Stomach (tissue), 8 donors: ENCODE measurements at regions not wholly inside any gene's neighbourhood (a gene's known extent, or its start where the extent isn't known, plus 50 kb on each side); places are given as distances from the start of the nearest gene placed in this dataset.

Source experiments
- DNase-seq, 2 donors: peaks; one replicate each; pipeline versions ENCODE4 v3.0.0 to v3.0.0-alpha.2; 2013 to 2019
- H3K27ac ChIP-seq, 5 donors: fragments of 200-600 bp in 4 of 5; sonication (generic) in 4 of 5; one replicate each; pipeline ENCODE4 v1.5.1; 2013 to 2019; ENCODE audit warnings: mild to moderate bottlenecking in 1 of 5, moderate library complexity in 1 of 5
- H3K27me3 ChIP-seq, 3 donors: fragments of 200-600 bp; sonication (generic); one replicate each; pipeline ENCODE4 v1.5.1; 2017 to 2019; ENCODE audit warnings: mixed run types in 1 of 3
- H3K36me3 ChIP-seq, 4 donors: fragments of 200-600 bp; sonication (generic); 1 replicate in 3 of 4; 2 replicates in 1 of 4; pipeline ENCODE4 v1.5.1; 2016 to 2019
- H3K4me1 ChIP-seq, 4 donors: fragments of 200-600 bp; sonication (generic); one replicate each; pipeline ENCODE4 v1.5.1; 2016 to 2019
- H3K4me3 ChIP-seq, 4 donors: fragments of 200-600 bp; sonication (generic) in 3 of 4; one replicate each; pipeline ENCODE4 v1.5.1; 2016 to 2019; ENCODE audit warnings: mild to moderate bottlenecking in 1 of 4
- H3K9me3 ChIP-seq, 4 donors: fragments of 200-600 bp; sonication (generic); one replicate each; pipeline ENCODE4 v1.5.1; 2016 to 2019
- CTCF ChIP-seq, 7 experiments: fragments of 450-650 bp in 4 of 7; fragments of 200-600 bp in 3 of 7; sonication (generic) in 3 of 7; IDR thresholded peaks; one replicate each; pipeline ENCODE4 v1.5.1; 2016 to 2019; ENCODE audit warnings: antibody characterized with exemption in 7 of 7, control low read depth in 2 of 7, mild to moderate bottlenecking in 1 of 7
- EP300 ChIP-seq: sonication (generic); formaldehyde crosslinking; IDR thresholded peaks from one replicate; pipeline ENCODE4 v1.6.1; 2017; ENCODE audit warnings: antibody characterized with exemption
- POLR2A ChIP-seq, 4 donors: fragments of 450-650 bp; IDR thresholded peaks; one replicate each; pipeline ENCODE4 v1.6.1; 2016; ENCODE audit warnings: antibody characterized with exemption in 4 of 4, control low read depth in 2 of 4, mild to moderate bottlenecking in 1 of 4, moderate library complexity in 1 of 4
- POLR2AphosphoS5 ChIP-seq, 3 donors: sonication (generic); formaldehyde crosslinking; IDR thresholded peaks; one replicate each; pipeline ENCODE4 v1.6.1; 2016; ENCODE audit warnings: antibody characterized with exemption in 3 of 3
- WGBS, 5 donors: extraction: QIAGEN DNeasy Blood & Tissue Kit in 3 of 5; methylation state at CpG; one replicate each; pipeline versions ENCODE4 v1.1.5 to v1.1.7; 2013 to 2018; 5-methylcytosine and 5-hydroxymethylcytosine counted together
- intact Hi-C: fragments of 100-400 bp; cut with DNase I; formaldehyde crosslinking; loops from one replicate; pipeline ENCODE4 v1.15.1; 2023; ENCODE audit warnings: low total_unique reads
- donor health status: healthy with polysubstance abuse.
- donor health status: Bipolar disorder and iron deficiency.
- donor health status: healthy.

GRCh38 chr17:36825521-36825920, 111.8 kb upstream of the LHX1 start:
- no peak for DNase-seq
- intact Hi-C loops: no loop called here
- 53 to 77% (median 65%) methylated on average over 8 of the region's 8 CpGs for WGBS, 5 donors
- no peaks in the 10 kb centered on the region for H3K36me3 ChIP-seq
- peaks cover 0 to 75% (median 30%) of the 10 kb centered on the region in 3 donors for H3K27me3 ChIP-seq
- no peaks in the 10 kb centered on the region for H3K9me3 ChIP-seq
- H3K4me1 ChIP-seq: no peaks in the 10 kb centered on the region
- H3K4me3 ChIP-seq: no peak overlapping the region
- no peak for TF ChIP-seq EP300
- no peak for TF ChIP-seq CTCF (IDR thresholded peaks at IDR 0.05)
- TF ChIP-seq POLR2AphosphoS5 (IDR thresholded peaks at IDR 0.05): no peak
- no peak for TF ChIP-seq POLR2A (IDR thresholded peaks at IDR 0.05)
- H3K27ac ChIP-seq: no peak overlapping the region

DNA sequence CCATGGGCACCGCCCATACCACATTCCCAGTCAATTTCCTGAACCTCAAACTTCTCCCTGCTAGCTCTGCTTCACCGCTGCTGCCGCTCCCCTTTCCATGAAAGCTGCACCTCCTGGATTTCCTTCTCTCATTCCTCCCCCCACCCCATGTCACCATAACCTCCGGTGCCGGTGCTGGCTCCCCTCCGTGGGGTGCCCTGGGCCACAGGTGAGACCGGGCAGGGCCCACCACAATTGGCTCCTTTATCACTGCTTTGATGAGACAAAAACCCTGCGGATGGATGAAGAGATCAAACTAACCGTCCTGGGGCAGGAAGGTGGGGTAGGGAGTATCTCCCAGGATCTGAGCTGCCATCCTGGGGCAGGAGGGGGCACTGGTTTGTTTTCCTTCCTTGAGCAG, 111.3 kb upstream of the LHX1 start:
- intact Hi-C loops: no loop called here
- Histone ChIP-seq H3K4me1 (no peaks in the 10 kb centered on the region), H3K36me3 (no peaks in the 10 kb centered on the region), H3K27me3 (peaks cover 0 to 71% (median 25%) of the 10 kb centered on the region in 3 donors), H3K27ac (no peak overlapping the region), H3K9me3 (no peaks in the 10 kb centered on the region), H3K4me3 (no peak overlapping the region)
- no peak for TF ChIP-seq POLR2AphosphoS5 (IDR thresholded peaks at IDR 0.05)
- TF ChIP-seq EP300: no peak
- no peak for TF ChIP-seq POLR2A (IDR thresholded peaks at IDR 0.05)
- no peak for TF ChIP-seq CTCF (IDR thresholded peaks at IDR 0.05)
- no peak for DNase-seq
- WGBS, 5 donors: 32 to 58% (median 33%) methylated on average over 9 of the region's 9 CpGs

DNA sequence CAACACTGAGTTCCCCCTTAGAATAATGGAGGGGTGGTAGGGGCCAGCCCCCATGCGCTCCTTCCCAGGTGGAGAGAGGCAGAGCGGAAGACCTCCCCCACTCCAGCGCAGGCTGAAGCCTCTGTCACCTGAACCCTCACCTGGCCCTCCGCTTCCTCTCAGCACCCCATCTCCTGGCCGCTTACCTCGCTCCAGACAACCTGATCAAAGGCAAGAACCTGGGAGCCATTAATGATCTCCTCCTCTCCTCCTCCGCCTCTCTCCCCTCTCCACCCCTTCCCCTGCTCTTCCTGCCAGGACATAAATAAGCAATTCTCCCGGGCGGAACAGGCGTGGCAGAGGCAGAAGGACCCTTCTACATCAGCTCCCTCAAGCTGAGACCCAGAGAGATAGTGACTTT, 110.2 kb upstream of the LHX1 start:
- Histone ChIP-seq H3K27ac (no peak overlapping the region), H3K9me3 (no peaks in the 10 kb centered on the region), H3K27me3 (peaks cover 0 to 61% (median 23%) of the 10 kb centered on the region in 3 donors), H3K36me3 (no peaks in the 10 kb centered on the region), H3K4me3 (no peak overlapping the region), H3K4me1 (no peaks in the 10 kb centered on the region)
- 24 to 41% (median 37%) methylated on average over 10 of the region's 10 CpGs for WGBS, 5 donors
- TF ChIP-seq POLR2AphosphoS5 (IDR thresholded peaks at IDR 0.05) (no peak), CTCF (IDR thresholded peaks at IDR 0.05) (no peak), POLR2A (IDR thresholded peaks at IDR 0.05) (no peak)
- DNase-seq: no peak
- intact Hi-C loops: no loop called here

DNA sequence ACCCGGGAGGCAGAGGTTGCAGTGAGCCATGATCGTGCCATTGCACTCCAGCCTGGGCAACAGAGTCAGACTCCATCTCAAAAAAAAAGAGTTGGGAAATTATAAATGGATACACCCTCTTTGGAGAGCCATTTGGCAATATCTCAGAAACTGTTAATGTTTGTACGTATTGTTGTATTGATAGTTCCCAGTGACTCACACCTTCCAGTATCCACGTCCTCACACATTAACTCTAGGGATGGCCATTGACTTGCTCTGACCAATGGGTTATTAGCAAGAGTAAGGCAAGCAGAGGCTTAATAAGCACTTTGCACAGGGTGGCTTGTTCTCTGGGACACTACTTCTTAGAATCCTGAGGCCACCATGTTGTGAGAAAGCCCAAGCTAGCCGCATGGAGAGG, 107.6 kb upstream of the LHX1 start:
- 64 to 76% (median 70%) methylated on average over 5 of the region's 5 CpGs for WGBS, 5 donors

More for the DNA sequence above, 107.6 kb upstream of the LHX1 start:
- intact Hi-C loops: no loop called here
- no peak for DNase-seq
- H3K9me3 ChIP-seq: no peaks in the 10 kb centered on the region
- no peaks in the 10 kb centered on the region for H3K36me3 ChIP-seq
- no peak overlapping the region for H3K27ac ChIP-seq
- peaks cover 0 to 39% (median 23%) of the 10 kb centered on the region in 3 donors for H3K27me3 ChIP-seq
- H3K4me1 ChIP-seq: no peaks in the 10 kb centered on the region
- TF ChIP-seq EP300 (no peak), CTCF (IDR thresholded peaks at IDR 0.05) (no peak), POLR2AphosphoS5 (IDR thresholded peaks at IDR 0.05) (no peak), POLR2A (IDR thresholded peaks at IDR 0.05) (no peak)
- H3K4me3 ChIP-seq: no peak overlapping the region
